IMR-90 (cell line): ENCODE measurements at regions not wholly inside any gene's neighbourhood (a gene's known extent, or its start where the extent isn't known, plus 50 kb on each side); places are given as distances from the start of the nearest gene placed in this dataset.
"Not testable (repeated sequence)": the region's sequence is repeated elsewhere in the genome, so short reads cannot be mapped to it uniquely, and the experiment has no call there.

Source experiments
- ATAC-seq: fragments of 200-7000 bp; cut with Tn5 transposase; 2 replicates; pipeline ENCODE4 v1.9.1; 2020; ENCODE audit warnings: low read depth, mild to moderate bottlenecking, moderate library complexity
- BruUV-seq: library from RNA; stranded (reverse); fragments of 400-500 nt; replicated peaks from 2 replicates; lab custom pipeline; 2021; lab: Mats Ljungman, UMichigan
- CTCF ChIA-PET: fragments of 300-600 bp; formaldehyde crosslinking; extraction: SDS; loops from one replicate; lab custom pipeline; 2021; ENCODE audit warnings: antibody characterized with exemption; lab: Yijun Ruan, JAX
- POLR2A ChIA-PET: fragments of 300-600 bp; sonication (Branson Sonifier 250); formaldehyde crosslinking; loops from one replicate; lab custom pipeline; 2022; ENCODE audit warnings: antibody characterized with exemption; ENCODE audit not compliant: unreplicated experiment; lab: Charles Lee
- DNase-seq: peaks from one replicate; pipeline ENCODE4 v3.0.0; 2013
- H2AFZ ChIP-seq: replicated peaks from 2 replicates; pipeline ENCODE3; 2013; ENCODE audit warnings: low read length, mild to moderate bottlenecking; ENCODE audit not compliant: poor library complexity
- H2AK5ac ChIP-seq: 2 replicates; pipeline ENCODE4 v1.6.1; 2013; ENCODE audit warnings: low read depth, low read length, inconsistent platforms
- H2AK9ac ChIP-seq: replicated peaks from 2 replicates; pipeline ENCODE3; 2013; ENCODE audit warnings: mild to moderate bottlenecking, low read depth, low read length, moderate library complexity; ENCODE audit not compliant: poor library complexity
- H2BK120ac ChIP-seq: 2 replicates; pipeline ENCODE4 v1.6.1; 2013; ENCODE audit warnings: low read depth, low read length, inconsistent platforms
- H2BK15ac ChIP-seq: 3 replicates; pipeline ENCODE4 v1.6.1; 2013; ENCODE audit warnings: low read depth, low read length, inconsistent platforms
- H2BK20ac ChIP-seq: 2 replicates; pipeline ENCODE4 v1.6.1; 2013; ENCODE audit warnings: low read depth, mild to moderate bottlenecking, inconsistent platforms, low read length, moderate library complexity
- H2BK5ac ChIP-seq: 2 replicates; pipeline ENCODE4 v1.6.1; 2013; ENCODE audit warnings: mild to moderate bottlenecking, low read depth, low read length, inconsistent platforms; ENCODE audit not compliant: poor library complexity, severe bottlenecking
- H3K14ac ChIP-seq: replicated peaks from 2 replicates; pipeline ENCODE4 v1.6.1; 2013; ENCODE audit warnings: low read depth, low read length, inconsistent platforms
- H3K18ac ChIP-seq: 2 replicates; pipeline ENCODE4 v1.6.1; 2013; ENCODE audit warnings: low read depth, low read length, control low read depth
- H3K23ac ChIP-seq: 2 replicates; pipeline ENCODE4 v1.6.1; 2013; ENCODE audit warnings: low read depth, low read length, inconsistent platforms
- H3K27ac ChIP-seq: 2 replicates; pipeline ENCODE4 v1.5.1; 2013; ENCODE audit warnings: mild to moderate bottlenecking, control low read depth, low read length; ENCODE audit not compliant: insufficient read depth
- H3K27me3 ChIP-seq: 2 replicates; pipeline ENCODE4 v1.6.1; 2013; ENCODE audit warnings: low read length; ENCODE audit not compliant: control insufficient read depth, insufficient read depth
- H3K36me3 ChIP-seq: 2 replicates; pipeline ENCODE4 v1.6.1; 2013; ENCODE audit warnings: low read length, mixed read lengths; ENCODE audit not compliant: control insufficient read depth, insufficient read depth
- H3K4ac ChIP-seq: 2 replicates; pipeline ENCODE4 v1.6.1; 2013; ENCODE audit warnings: low read depth, low read length, inconsistent platforms
- H3K4me1 ChIP-seq: 2 replicates; pipeline ENCODE4 v1.6.1; 2013; ENCODE audit warnings: low read length, mixed read lengths; ENCODE audit not compliant: control insufficient read depth, insufficient read depth
- H3K4me2 ChIP-seq: 2 replicates; pipeline ENCODE4 v1.6.1; 2013; ENCODE audit warnings: low read depth, mild to moderate bottlenecking, control low read depth, low read length, moderate library complexity
- H3K4me3 ChIP-seq: 2 replicates; pipeline ENCODE4 v1.5.1; 2013; ENCODE audit warnings: low read depth, mild to moderate bottlenecking, control low read depth, low read length, moderate library complexity; ENCODE audit not compliant: insufficient read depth
- H3K56ac ChIP-seq: 2 replicates; pipeline ENCODE4 v1.6.1; 2013; ENCODE audit warnings: low read length, inconsistent platforms; ENCODE audit not compliant: insufficient read depth; ENCODE audit errors: extremely low read depth
- H3K79me1 ChIP-seq, 2 experiments: 2 replicates each; pipeline ENCODE4 v1.6.1; 2013; ENCODE audit warnings: low read length in 2 of 2, inconsistent platforms in 1 of 2, low read depth in 1 of 2
- H3K9ac ChIP-seq: 2 replicates; pipeline ENCODE4 v1.6.1; 2013; ENCODE audit warnings: low read depth, low read length, control low read depth
- H3K9me1 ChIP-seq: 2 replicates; pipeline ENCODE4 v1.6.1; 2013; ENCODE audit warnings: low read length, inconsistent platforms; ENCODE audit not compliant: insufficient read depth
- H3K9me3 ChIP-seq: 2 replicates; pipeline ENCODE4 v1.6.1; 2013; ENCODE audit warnings: low read length; ENCODE audit not compliant: control insufficient read depth, insufficient read depth
- H4K20me1 ChIP-seq: 2 replicates; pipeline ENCODE4 v1.6.1; 2013; ENCODE audit warnings: low read length, inconsistent platforms; ENCODE audit not compliant: insufficient read depth
- H4K5ac ChIP-seq: 2 replicates; pipeline ENCODE4 v1.6.1; 2013; ENCODE audit warnings: mild to moderate bottlenecking, low read depth, low read length, control low read depth
- H4K8ac ChIP-seq, 2 experiments: 2 replicates each; pipeline ENCODE4 v1.6.1; 2013; ENCODE audit warnings: low read depth in 2 of 2, low read length in 2 of 2, control low read depth in 1 of 2, inconsistent platforms in 1 of 2
- H4K91ac ChIP-seq: 2 replicates; pipeline ENCODE4 v1.6.1; 2013; ENCODE audit warnings: low read depth, low read length, inconsistent platforms; ENCODE audit not compliant: insufficient read depth
- WGBS, 2 experiments: methylation state at CpG; one replicate each; pipeline versions ENCODE4 v1.1.5 to v1.1.7; 2013; ENCODE audit warnings: missing lambda C conversion rate in 2 of 2; ENCODE audit not compliant: insufficient read length in 1 of 2; ENCODE audit errors: extremely low coverage in 2 of 2; 5-methylcytosine and 5-hydroxymethylcytosine counted together
- dilution Hi-C: fragments of 300-500 bp; cut with HindIII; formaldehyde crosslinking; loops from one replicate; pipeline ENCODE4 v1.14.3; 2018; ENCODE audit warnings: low sequenced_read_pairs; ENCODE audit not compliant: unreplicated experiment
- in situ Hi-C: fragments of 300-500 bp; cut with MboI; formaldehyde crosslinking; loops from 3 replicates; pipeline ENCODE4 v1.14.3; 2019; ENCODE audit warnings: low sequenced_read_pairs, inconsistent platforms, mixed read lengths
- intact Hi-C: fragments of 100-400 bp; cut with micrococcal nuclease; formaldehyde crosslinking; loops from 2 replicates; pipeline ENCODE4 v1.10.0; 2022

DNA sequence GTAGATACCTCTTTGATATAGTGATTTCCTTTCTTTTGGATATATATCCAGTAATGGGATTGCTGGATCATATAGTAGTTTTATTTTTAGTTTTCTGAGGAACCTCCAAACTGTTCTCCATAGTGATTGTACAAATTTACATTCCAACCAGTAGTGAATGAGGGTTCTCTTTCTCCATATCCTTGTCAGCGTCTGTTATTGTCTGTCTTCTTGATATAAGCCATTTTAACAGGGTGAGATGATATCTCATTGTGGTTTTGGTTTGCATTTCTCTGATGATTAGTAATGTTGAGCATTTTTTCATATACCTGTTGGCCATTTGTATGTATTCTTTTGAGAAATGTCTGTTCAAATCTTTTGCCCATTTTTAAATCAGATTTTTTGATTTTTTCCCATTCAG, 182.4 kb downstream of the COG6 start:
- H3K4me2 ChIP-seq, H4K8ac ChIP-seq, H3K14ac ChIP-seq, H4K91ac ChIP-seq, dilution Hi-C loops, H3K27ac ChIP-seq, in situ Hi-C loops, H2AK5ac ChIP-seq, DNase-seq, H3K9me1 ChIP-seq, H2BK20ac ChIP-seq, H3K27me3 ChIP-seq, POLR2A ChIA-PET, H2AFZ ChIP-seq, H3K18ac ChIP-seq, H2BK120ac ChIP-seq, H3K79me1 ChIP-seq, H3K9me3 ChIP-seq, H2BK5ac ChIP-seq, H3K4me3 ChIP-seq, ATAC-seq, CTCF ChIA-PET, BruUV-seq, H4K5ac ChIP-seq, H3K9ac ChIP-seq, H2BK15ac ChIP-seq, H3K23ac ChIP-seq, H4K20me1 ChIP-seq, H2AK9ac ChIP-seq, H3K56ac ChIP-seq, H3K4me1 ChIP-seq, intact Hi-C loops, H3K4ac ChIP-seq, H3K36me3 ChIP-seq: not testable (repeated sequence)
- WGBS, 2 experiments = no CpG with 5 or more reads among the region's 1 CpG
